ENCODE measurements at regions not wholly inside any gene's neighbourhood (a gene's known extent, or its start where the extent isn't known, plus 50 kb on each side); places are given as distances from the start of the nearest gene placed in this dataset.

GRCh38 chr6:165833355-165833754, 170.3 kb upstream of the PDE10A start:
- H3K4me3 ChIP-seq (ENCODE audit: low read depth, low read length): no peak overlapping the region

GRCh38 chr6:165831812-165832510, 168.9 kb upstream of the PDE10A start:
- no peak overlapping the region for H3K4me3 ChIP-seq (ENCODE audit: low read depth, low read length)

- no peak overlapping the region for H3K4me3 ChIP-seq (ENCODE audit: low read depth, low read length)
These were observed 167.7 kb upstream of the PDE10A start for GRCh38 chr6:165830761-165831160.

GRCh38 chr6:165829376-165829775, 166.3 kb upstream of the PDE10A start:
- H3K4me3 ChIP-seq (ENCODE audit: low read depth, low read length): no peak overlapping the region

- no peak overlapping the region for H3K4me3 ChIP-seq (ENCODE audit: low read depth, low read length)
These were observed 164.1 kb upstream of the PDE10A start for GRCh38 chr6:165827190-165827518.

- no peak overlapping the region for H3K4me3 ChIP-seq (ENCODE audit: low read depth, low read length)
These were observed 163.6 kb upstream of the PDE10A start for GRCh38 chr6:165826487-165827189.

GRCh38 chr6:165825256-165825815, 162.3 kb upstream of the PDE10A start:
- H3K4me3 ChIP-seq (ENCODE audit: low read depth, low read length): no peak overlapping the region

- no peak overlapping the region for H3K4me3 ChIP-seq (ENCODE audit: low read depth, low read length)
These were observed 160.7 kb upstream of the PDE10A start for GRCh38 chr6:165823609-165824326.

- no peak overlapping the region for H3K4me3 ChIP-seq (ENCODE audit: low read depth, low read length)
These were observed 159.5 kb upstream of the PDE10A start for GRCh38 chr6:165822501-165822900.

- H3K4me3 ChIP-seq (ENCODE audit: low read depth, low read length): no peak overlapping the region
These were observed 158.7 kb upstream of the PDE10A start for GRCh38 chr6:165821754-165822153.

- no peak overlapping the region for H3K4me3 ChIP-seq (ENCODE audit: low read depth, low read length)
These were observed 157.9 kb upstream of the PDE10A start for GRCh38 chr6:165820934-165821333.

- no peak overlapping the region for H3K4me3 ChIP-seq (ENCODE audit: low read depth, low read length)
These were observed 157.4 kb upstream of the PDE10A start for GRCh38 chr6:165820407-165820806.

- no peak overlapping the region for H3K4me3 ChIP-seq (ENCODE audit: low read depth, low read length)
These were observed 156.4 kb upstream of the PDE10A start for GRCh38 chr6:165819394-165819793.

GRCh38 chr6:165818200-165818599, 155.2 kb upstream of the PDE10A start:
- no peak overlapping the region for H3K4me3 ChIP-seq (ENCODE audit: low read depth, low read length)

GRCh38 chr6:165817771-165818170, 154.7 kb upstream of the PDE10A start:
- no peak overlapping the region for H3K4me3 ChIP-seq (ENCODE audit: low read depth, low read length)

GRCh38 chr6:165817148-165817547, 154.1 kb upstream of the PDE10A start:
- H3K4me3 ChIP-seq (ENCODE audit: low read depth, low read length): no peak overlapping the region

- H3K4me3 ChIP-seq (ENCODE audit: low read depth, low read length): no peak overlapping the region
These were observed 151.6 kb upstream of the PDE10A start for GRCh38 chr6:165814679-165815078.

GRCh38 chr6:165811512-165811911, 148.5 kb upstream of the PDE10A start:
- no peak overlapping the region for H3K4me3 ChIP-seq (ENCODE audit: low read depth, low read length)

GRCh38 chr6:165808021-165808420, 145.0 kb upstream of the PDE10A start:
- no peak overlapping the region for H3K4me3 ChIP-seq (ENCODE audit: low read depth, low read length)

- no peak overlapping the region for H3K4me3 ChIP-seq (ENCODE audit: low read depth, low read length)
These were observed 144.4 kb upstream of the PDE10A start for GRCh38 chr6:165807249-165807960.
